Stimulated activated CD8-positive, alpha-beta memory T cell treated with anti-CD3 and anti-CD28 coated beads, Interleukin-12 subunit alpha, Interleukin-12 subunit beta, amount 100 ng/mL, for 4 hours (primary cell): ENCODE measurements at regions not wholly inside any gene's neighbourhood (a gene's known extent, or its start where the extent isn't known, plus 50 kb on each side); places are given as distances from the start of the nearest gene placed in this dataset.
"Not testable (repeated sequence)": the region's sequence is repeated elsewhere in the genome, so short reads cannot be mapped to it uniquely, and the experiment has no call there.

ENCODE experiments used
- DNase-seq: peaks from one replicate; pipeline ENCODE4 v3.0.0-alpha.2; 2020; ENCODE audit warnings: low read depth

- no peak for DNase-seq
Measured at GRCh38 chr1:200281201-200281835, 128.5 kb downstream of the ZNF281 start.

- no peak for DNase-seq
Measured at GRCh38 chr1:200279810-200280411, 129.9 kb downstream of the ZNF281 start.

- no peak for DNase-seq
Measured at GRCh38 chr1:200275816-200276453, 133.9 kb downstream of the ZNF281 start.

GRCh38 chr1:200275415-200275814, 134.4 kb downstream of the ZNF281 start:
- no peak for DNase-seq

GRCh38 chr1:200274116-200274515, 135.7 kb downstream of the ZNF281 start:
- no peak for DNase-seq

- no peak for DNase-seq
Measured at GRCh38 chr1:200272481-200273068, 137.3 kb downstream of the ZNF281 start.

- no peak for DNase-seq
Measured at GRCh38 chr1:200269256-200269655, 140.6 kb downstream of the ZNF281 start.

- DNase-seq, result no peak
Measured at GRCh38 chr1:200267937-200268336, 141.9 kb downstream of the ZNF281 start.

- DNase-seq, result no peak
Measured at GRCh38 chr1:200267458-200267857, 142.4 kb downstream of the ZNF281 start.

GRCh38 chr1:200266871-200267270, 143.0 kb downstream of the ZNF281 start:
- DNase-seq, result no peak

- DNase-seq, result no peak
Measured at GRCh38 chr1:200265881-200266280, 144.0 kb downstream of the ZNF281 start.

- DNase-seq, result no peak
Measured at GRCh38 chr1:200265104-200265503, 144.7 kb downstream of the ZNF281 start.

- no peak for DNase-seq
Measured at GRCh38 chr1:200263203-200263602, 146.6 kb downstream of the ZNF281 start.

GRCh38 chr1:200262326-200262965, 147.4 kb downstream of the ZNF281 start:
- no peak for DNase-seq

- no peak for DNase-seq
Measured at GRCh38 chr1:200260597-200261335, 149.1 kb downstream of the ZNF281 start.

- no peak for DNase-seq
Measured at GRCh38 chr1:200258447-200259375, 151.1 kb downstream of the ZNF281 start.

- no peak for DNase-seq
Measured at GRCh38 chr1:200257235-200257634, 152.6 kb downstream of the ZNF281 start.

- not testable (repeated sequence) for DNase-seq
Measured at GRCh38 chr1:200254602-200255001, 155.2 kb downstream of the ZNF281 start.

GRCh38 chr1:200253774-200254495, 155.9 kb downstream of the ZNF281 start:
- no peak for DNase-seq

GRCh38 chr1:200252531-200252930, 157.3 kb downstream of the ZNF281 start:
- DNase-seq, result no peak
